HG02763 (cell line): ENCODE measurements at regions not wholly inside any gene's neighbourhood (a gene's known extent, or its start where the extent isn't known, plus 50 kb on each side); places are given as distances from the start of the nearest gene placed in this dataset.

ENCODE experiments used
- ATAC-seq: cut with Tn5 transposase; IDR thresholded peaks from one replicate; pipeline ENCODE4 v1.9.1; 2021; ENCODE audit warnings: mild to moderate bottlenecking, moderate library complexity; ENCODE audit not compliant: unreplicated experiment

GRCh38 chr2:136225950-136226835 lies 108.2 kb upstream of the CXCR4 start:
- peak; percentile 71 for ATAC-seq

DNA sequence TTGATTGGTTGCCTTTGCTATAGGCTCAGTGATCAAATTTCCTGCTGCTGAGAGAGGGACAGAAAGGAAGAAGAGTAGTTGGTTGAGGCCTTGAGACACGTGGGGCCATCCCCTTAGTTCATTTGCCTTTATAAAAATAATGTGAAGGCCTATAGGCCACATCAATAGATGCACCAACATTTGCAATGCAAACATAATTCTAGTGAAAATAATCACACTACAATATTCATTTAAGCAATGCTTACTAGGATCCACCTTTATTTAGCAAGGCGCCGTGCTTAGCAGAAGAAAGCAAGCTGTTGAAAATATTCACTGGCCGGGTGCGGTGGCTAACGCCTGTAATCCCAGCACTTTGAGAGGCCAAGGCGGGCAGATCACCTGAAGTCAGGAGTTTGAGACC lies 105.3 kb upstream of the CXCR4 start:
- no peak for ATAC-seq

DNA sequence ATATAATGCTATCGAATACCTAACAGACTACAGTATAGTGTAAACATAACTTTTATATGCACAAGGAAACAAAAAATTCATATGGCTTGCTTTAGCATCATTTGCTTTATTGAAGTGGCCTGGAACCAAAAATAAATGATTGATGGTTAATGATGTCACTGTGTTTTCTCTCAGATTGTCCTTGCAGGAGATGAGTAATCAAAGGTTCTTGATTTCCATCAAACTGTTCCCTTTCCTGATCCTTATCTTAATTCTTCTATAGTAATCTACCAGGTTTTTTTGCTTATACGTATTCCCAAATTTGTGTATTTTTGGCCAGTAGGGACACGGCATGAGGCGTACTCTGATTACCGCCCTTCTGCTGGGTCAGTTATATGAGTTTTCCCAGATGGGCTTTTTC lies 104.9 kb upstream of the CXCR4 start:
- ATAC-seq = no peak

DNA sequence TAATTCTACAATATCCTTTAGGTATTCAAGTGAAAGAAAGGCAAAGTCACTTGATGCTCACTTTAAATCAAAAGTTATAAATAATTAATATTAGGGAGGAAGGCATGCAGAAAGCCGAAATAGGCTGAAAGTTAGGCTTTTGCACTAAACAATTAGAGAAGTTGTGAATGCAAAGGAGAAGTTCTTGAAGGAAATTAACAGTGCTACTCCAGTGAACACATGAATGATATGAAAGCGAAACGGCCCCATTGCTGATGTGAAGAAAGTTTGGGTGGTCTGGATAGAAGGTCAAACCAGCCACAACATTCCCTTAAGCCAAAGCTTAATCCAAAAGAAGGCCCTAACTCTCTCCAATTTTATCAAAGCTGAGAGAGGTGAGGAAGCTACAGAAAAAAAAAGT lies 103.1 kb upstream of the CXCR4 start:
- ATAC-seq = no peak

GRCh38 chr2:136219963-136220362 lies 102.0 kb upstream of the CXCR4 start:
- ATAC-seq = no peak

DNA sequence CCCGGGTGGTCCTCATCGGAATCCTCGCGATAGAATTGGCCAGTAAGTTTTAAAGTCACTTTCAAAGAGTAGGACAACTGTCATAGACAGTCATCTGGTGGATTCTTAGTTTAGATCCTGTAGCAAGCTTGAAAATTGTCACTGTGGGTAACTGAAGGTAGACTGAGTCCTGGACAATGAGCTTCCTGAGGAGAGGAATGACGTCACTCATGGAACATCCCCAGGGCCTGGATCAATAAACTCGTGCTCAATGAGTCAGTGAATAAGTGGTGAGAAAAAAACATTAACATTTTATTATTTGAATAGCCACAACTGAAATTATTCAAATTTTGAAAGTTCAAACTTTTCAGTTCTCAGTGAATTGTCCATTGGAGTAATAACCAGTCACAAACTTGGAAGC lies 101.4 kb upstream of the CXCR4 start:
- ATAC-seq = no peak

DNA sequence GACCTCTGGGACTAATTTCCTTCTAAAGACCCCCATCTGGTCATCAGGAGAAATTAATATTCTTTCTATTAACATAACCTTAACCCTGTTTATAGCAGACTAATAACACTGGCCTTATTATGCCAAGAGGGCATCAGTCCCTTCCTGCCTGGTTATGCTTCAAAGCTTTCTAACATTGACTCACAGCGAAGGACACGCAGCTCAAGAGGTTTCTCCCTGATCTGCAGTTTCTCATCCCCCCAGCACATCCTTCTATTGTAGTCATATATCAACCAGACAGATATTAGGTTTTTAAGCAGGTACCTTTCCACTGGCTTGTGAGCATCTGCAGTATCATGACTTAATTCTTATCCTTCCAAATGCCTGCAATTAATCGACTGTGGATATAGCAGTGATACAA lies 100.0 kb upstream of the CXCR4 start:
- no peak for ATAC-seq

GRCh38 chr2:136215908-136216472 lies 98.0 kb upstream of the CXCR4 start:
- no peak for ATAC-seq

DNA sequence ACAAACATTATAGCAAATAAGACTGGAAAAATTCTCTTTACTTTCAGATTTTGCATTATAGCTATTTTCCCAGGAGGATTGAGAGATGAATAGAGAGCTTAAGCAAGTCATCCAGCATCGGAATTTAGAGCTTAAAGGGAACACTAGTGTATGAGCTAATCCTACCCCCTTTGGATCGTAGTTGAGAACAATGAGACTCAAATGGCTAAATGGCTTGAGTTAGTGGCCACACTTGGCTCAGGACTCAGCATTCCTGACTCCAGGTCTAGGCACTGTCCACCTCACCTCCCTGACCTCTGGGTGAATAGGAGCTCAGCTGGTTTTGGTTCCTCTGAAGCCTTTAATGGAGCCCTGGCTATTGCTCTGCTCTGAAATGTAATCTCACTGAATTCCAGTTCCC lies 97.5 kb upstream of the CXCR4 start:
- no peak for ATAC-seq

DNA sequence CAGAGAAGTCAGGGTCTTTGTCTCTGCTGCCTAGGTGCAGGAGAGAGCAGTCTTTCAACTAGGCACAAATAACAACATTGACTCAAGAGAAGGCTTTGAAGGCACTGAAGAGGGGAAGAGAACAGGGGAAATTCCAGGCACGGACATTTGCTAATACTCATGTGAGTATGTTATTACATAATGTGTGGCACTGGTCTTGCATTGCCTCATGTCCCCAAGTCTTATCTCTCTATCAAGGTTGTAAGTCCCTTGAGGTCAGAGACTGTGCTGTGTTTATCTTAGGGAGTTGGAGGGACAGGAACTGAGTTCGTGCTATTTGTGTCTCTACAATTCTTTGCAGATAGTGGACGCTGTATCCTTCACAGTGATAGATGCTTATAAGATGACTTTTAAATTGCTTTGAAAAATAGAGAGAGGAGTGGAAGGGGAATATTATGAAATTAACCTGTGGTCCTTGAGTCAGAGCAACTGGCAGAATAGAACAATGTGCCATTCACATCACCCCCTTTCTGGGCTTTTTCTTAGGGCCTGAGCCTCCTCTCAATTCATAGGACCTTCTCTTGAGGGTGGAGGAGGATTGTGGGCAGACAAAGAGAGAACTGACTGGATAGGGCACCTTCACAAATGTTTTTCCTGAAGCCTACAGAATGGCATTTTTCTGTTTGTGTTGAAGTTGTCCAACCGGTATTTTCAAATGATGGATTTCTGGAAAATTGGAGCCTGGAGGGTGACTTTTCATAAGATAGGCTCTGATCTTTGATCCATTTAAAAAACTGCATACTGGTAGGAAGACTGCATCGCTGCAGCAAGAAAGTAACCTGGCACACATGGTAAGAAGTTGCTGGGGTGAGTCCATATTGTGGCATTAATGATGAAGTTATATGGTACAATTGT lies 96.6 kb upstream of the CXCR4 start:
- no peak for ATAC-seq

DNA sequence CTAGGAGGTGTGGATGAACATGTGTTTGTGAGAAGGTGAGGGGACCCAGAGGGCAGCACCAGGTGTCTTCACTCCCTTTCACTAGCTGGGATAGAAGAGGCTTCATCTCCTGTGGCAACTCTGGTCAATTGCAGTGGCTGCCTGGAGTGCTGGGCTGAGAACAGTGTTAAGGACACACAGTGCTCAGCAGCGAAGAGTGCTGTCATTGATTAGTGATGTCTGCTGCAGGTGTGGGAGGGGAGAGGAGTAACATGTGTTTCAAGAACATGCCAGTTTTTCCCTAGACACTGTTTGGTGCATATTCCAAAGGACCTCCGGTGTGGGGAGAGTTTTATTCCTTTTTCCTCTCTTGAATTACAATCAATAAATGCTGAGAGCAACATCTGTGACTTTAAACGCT lies 95.9 kb upstream of the CXCR4 start:
- ATAC-seq = no peak

GRCh38 chr2:136212426-136213378 lies 94.8 kb upstream of the CXCR4 start:
- peak; percentile 58 for ATAC-seq

DNA sequence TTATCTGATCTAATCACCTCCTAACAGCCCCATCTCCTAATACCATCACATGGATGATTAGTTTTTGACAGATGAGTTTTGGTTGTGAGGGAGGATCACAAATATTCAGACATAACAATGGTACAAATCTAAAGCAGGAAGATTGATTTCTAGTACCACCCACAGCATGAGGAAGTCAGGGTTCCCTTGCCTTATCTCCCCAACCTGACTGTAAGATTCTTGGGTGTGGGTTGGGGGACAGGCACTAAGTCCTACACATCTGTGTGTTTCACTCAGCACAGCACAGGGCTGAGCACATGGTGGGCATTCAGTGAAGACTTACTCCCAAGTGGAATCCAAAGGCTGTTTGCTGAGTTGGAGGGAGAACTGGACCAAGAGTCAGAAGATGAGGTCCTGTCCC lies 93.8 kb upstream of the CXCR4 start:
- ATAC-seq = no peak

- ATAC-seq = no peak
These were observed 92.9 kb upstream of the CXCR4 start for GRCh38 chr2:136210822-136211221.

DNA sequence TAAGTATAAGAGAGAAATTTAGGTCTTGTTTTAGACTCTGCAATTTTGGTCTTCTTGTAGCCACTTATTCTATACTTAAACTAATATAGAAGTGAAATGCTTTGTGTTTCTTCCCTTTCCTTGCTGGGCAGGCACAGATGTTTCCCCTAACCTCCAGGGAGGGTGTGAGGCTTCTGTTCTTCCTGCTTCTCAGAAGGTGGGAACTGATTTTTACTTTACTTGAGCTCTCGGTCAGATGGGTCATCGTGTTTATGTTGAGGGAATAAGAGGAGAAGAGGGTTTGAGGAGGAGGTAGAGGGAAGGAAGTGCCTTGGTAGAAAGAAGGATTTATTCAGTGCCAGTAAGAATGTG lies 92.5 kb upstream of the CXCR4 start:
- no peak for ATAC-seq

DNA sequence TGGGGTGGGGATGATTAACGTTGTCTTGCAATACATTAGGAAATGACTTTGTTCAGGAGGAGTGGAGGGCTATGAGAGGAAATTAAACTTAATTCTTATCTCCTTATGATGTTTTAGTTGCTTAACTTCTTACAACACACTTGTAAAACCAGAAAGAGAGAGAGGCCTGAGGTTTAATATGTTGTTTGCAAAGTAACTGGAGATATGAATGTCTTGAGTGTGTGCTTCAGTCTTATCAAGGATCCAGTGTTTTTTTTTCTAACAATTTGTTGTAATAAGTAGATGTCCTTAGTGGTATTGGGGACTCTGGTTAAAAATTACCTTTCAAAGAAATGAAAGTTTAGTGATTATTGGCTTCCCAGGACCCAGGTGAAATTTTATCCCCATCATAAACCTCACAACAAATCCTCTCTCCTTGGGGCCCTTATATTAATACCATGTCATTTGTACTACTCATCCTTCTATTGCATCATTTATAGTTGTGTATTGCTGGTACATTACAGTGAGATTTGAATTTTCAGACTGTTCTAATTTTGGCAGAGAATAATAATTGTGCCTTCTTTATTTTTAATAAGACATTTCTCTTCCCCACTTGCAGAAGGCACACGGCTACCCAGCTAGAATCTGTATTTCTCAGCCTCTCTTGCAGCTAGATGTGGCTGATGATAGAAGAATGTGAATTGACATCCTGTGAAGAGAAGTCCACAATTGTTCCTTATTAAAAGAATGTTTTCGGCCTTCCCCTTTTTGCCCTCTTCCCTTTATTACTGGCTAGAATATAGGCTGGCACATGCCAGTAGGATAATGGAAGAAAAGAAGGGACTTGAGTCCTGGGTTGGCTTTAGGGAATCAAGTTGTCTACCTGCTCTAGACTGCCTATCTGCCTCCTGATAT lies 91.9 kb upstream of the CXCR4 start:
- ATAC-seq = no peak

- ATAC-seq = no peak
These were observed 90.9 kb upstream of the CXCR4 start for GRCh38 chr2:136208682-136209420.

- no peak for ATAC-seq
These were observed 89.7 kb upstream of the CXCR4 start for GRCh38 chr2:136207665-136208064.
